Fibroblast of skin of scalp (primary cell): ENCODE measurements at regions not wholly inside any gene's neighbourhood (a gene's known extent, or its start where the extent isn't known, plus 50 kb on each side); places are given as distances from the start of the nearest gene placed in this dataset.

Experiments
- DNase-seq: peaks from one replicate; pipeline ENCODE4 v3.0.0-alpha.2; 2013

GRCh38 chrX:120692319-120692718 is 62.5 kb upstream of the C1GALT1C1 start:
- no peak for DNase-seq

DNA sequence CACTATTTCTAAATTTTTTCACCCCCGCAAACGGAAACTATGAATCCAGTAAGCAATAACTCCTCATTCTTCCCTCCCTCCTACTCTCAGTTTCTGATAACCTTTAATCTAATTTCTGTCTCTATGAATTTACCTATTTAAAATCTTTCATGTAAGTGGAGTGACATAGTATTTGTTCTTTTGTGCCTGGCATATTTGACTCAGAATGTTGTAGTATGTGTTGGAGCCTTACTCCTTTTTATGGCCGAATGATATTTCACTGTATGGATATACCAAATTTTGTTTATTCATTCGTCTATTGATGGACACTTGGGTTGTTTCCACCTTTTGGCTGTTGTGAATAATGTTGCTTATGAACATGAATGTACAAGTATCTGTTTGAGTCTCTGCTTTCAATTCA is 61.1 kb upstream of the C1GALT1C1 start:
- DNase-seq: no peak

- DNase-seq: no peak
Measured at GRCh38 chrX:120690344-120690743, 60.5 kb upstream of the C1GALT1C1 start.

- no peak for DNase-seq
Measured at GRCh38 chrX:120680090-120680489, 50.2 kb upstream of the C1GALT1C1 start.
